ENCODE measurements at regions not wholly inside any gene's neighbourhood (a gene's known extent, or its start where the extent isn't known, plus 50 kb on each side); places are given as distances from the start of the nearest gene placed in this dataset.

GRCh38 chr2:67258122-67258521, 139.0 kb upstream of the ETAA1 start:
- no peak for DNase-seq

- no peak for DNase-seq
Observed at GRCh38 chr2:67258831-67259230, 138.3 kb upstream of the ETAA1 start.

- no peak for DNase-seq
Observed at GRCh38 chr2:67259556-67260342, 137.4 kb upstream of the ETAA1 start.

- no peak for DNase-seq
Observed at GRCh38 chr2:67260343-67261277, 136.5 kb upstream of the ETAA1 start.

- no peak for DNase-seq
Observed at GRCh38 chr2:67267241-67267640, 129.9 kb upstream of the ETAA1 start.

- no peak for DNase-seq
Observed at GRCh38 chr2:67268797-67269196, 128.3 kb upstream of the ETAA1 start.

GRCh38 chr2:67272195-67272594, 124.9 kb upstream of the ETAA1 start:
- no peak for DNase-seq

- no peak for DNase-seq
Observed at GRCh38 chr2:67277450-67277849, 119.7 kb upstream of the ETAA1 start.

- no peak for DNase-seq
Observed at GRCh38 chr2:67281101-67281500, 116.0 kb upstream of the ETAA1 start.

- no peak for DNase-seq
Observed at GRCh38 chr2:67283641-67284040, 113.5 kb upstream of the ETAA1 start.

GRCh38 chr2:67286981-67287759, 110.0 kb upstream of the ETAA1 start:
- no peak for DNase-seq

GRCh38 chr2:67289271-67289670, 107.9 kb upstream of the ETAA1 start:
- DNase-seq: no peak

GRCh38 chr2:67289921-67290371, 107.2 kb upstream of the ETAA1 start:
- no peak for DNase-seq

- no peak for DNase-seq
Observed at GRCh38 chr2:67290451-67291290, 106.5 kb upstream of the ETAA1 start.

GRCh38 chr2:67294218-67294617, 102.9 kb upstream of the ETAA1 start:
- DNase-seq: no peak

- no peak for DNase-seq
Observed at GRCh38 chr2:67295406-67295805, 101.7 kb upstream of the ETAA1 start.

GRCh38 chr2:67295851-67296250, 101.3 kb upstream of the ETAA1 start:
- DNase-seq: no peak

- DNase-seq: no peak
Observed at GRCh38 chr2:67304300-67304890, 92.7 kb upstream of the ETAA1 start.

GRCh38 chr2:67309281-67309680, 87.9 kb upstream of the ETAA1 start:
- DNase-seq: no peak

GRCh38 chr2:67311536-67311935, 85.6 kb upstream of the ETAA1 start:
- no peak for DNase-seq

GRCh38 chr2:67312871-67313270, 84.3 kb upstream of the ETAA1 start:
- DNase-seq: no peak

- DNase-seq: no peak
Observed at GRCh38 chr2:67313536-67313935, 83.6 kb upstream of the ETAA1 start.
